Skeletal muscle satellite cell (primary cell): ENCODE measurements at regions not wholly inside any gene's neighbourhood (a gene's known extent, or its start where the extent isn't known, plus 50 kb on each side); places are given as distances from the start of the nearest gene placed in this dataset.
A peak's percentile ranks its signal among the peaks of the same experiment; 100 is the strongest.

ENCODE experiments used
- H3K27me3 ChIP-seq: 2 replicates; pipeline ENCODE4 v1.7.0; 2013; ENCODE audit warnings: low read length; ENCODE audit not compliant: control insufficient read depth, insufficient read depth
- H3K36me3 ChIP-seq: 2 replicates; pipeline ENCODE4 v1.7.0; 2013; ENCODE audit warnings: mild to moderate bottlenecking, control low read depth, low read length; ENCODE audit not compliant: insufficient read depth
- H3K4me1 ChIP-seq: 2 replicates; pipeline ENCODE4 v1.7.0; 2013; ENCODE audit warnings: low read length; ENCODE audit not compliant: control insufficient read depth, insufficient read depth
- H3K4me2 ChIP-seq: 2 replicates; pipeline ENCODE4 v1.7.0; 2013; ENCODE audit warnings: mild to moderate bottlenecking, low read length
- H3K4me3 ChIP-seq: 2 replicates; pipeline ENCODE4 v1.7.0; 2013; ENCODE audit warnings: low read length
- H3K9ac ChIP-seq: 2 replicates; pipeline ENCODE4 v1.7.0; 2013; ENCODE audit warnings: mild to moderate bottlenecking, low read depth, low read length, moderate library complexity
- H3K9me3 ChIP-seq: replicated peaks from 2 replicates; pipeline ENCODE4 v1.7.0; 2013; ENCODE audit warnings: mild to moderate bottlenecking, control low read depth, low read length

DNA sequence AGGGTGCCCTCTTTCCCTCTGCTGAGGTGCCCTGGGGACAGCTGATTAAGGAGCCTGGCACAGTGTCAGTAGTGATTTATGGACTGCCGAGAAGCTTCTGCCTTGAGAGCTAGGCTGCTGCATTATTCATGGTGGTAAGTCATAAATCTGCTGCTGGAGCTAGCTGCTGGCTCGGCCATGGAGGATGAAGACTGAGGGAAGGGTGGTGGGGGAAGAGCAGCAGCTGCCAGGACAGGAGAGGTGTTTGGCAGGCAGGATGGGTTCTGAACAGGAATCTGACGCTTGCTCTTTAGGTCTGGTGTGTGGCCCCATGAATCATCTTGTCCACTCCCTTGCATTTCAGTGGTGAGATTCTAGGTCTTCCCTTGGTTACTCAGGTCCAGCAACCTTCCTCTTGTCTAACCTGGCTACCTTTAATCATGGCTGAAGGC, 296.3 kb downstream of the DYSF start:
- H3K36me3 ChIP-seq: no peaks in the 10 kb centered on the region
- H3K9ac ChIP-seq: no peak overlapping the region
- no peak overlapping the region for H3K4me2 ChIP-seq
- H3K9me3 ChIP-seq: no peaks in the 10 kb centered on the region
- no peak overlapping the region for H3K4me3 ChIP-seq
- H3K4me1 ChIP-seq: peaks cover 38% of the 10 kb centered on the region
- no peaks in the 10 kb centered on the region for H3K27me3 ChIP-seq

DNA sequence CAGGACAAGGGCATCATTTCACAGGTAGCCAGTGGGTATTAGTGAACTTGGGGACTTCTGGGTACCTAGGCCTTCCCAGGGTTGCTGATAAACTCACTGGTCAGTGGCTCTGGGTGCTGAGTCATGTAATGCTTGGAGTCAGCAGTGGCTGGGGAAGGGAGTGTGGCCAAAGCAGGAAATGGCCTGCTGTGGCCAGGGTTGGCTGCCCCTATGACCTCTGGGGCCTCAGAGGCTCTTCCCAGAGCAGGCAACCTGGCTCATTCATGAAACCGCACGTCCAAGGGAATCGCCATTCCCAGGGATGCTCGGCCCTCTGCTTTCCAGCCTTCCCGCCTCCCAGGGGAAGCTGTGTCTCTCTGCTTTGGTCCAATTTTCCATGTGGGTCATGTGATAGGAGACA, 294.9 kb downstream of the DYSF start:
- H3K4me1 ChIP-seq: peaks cover 50% of the 10 kb centered on the region
- H3K4me3 ChIP-seq: no peak overlapping the region
- no peak overlapping the region for H3K4me2 ChIP-seq
- H3K9ac ChIP-seq: no peak overlapping the region
- no peaks in the 10 kb centered on the region for H3K36me3 ChIP-seq
- H3K9me3 ChIP-seq: no peaks in the 10 kb centered on the region
- H3K27me3 ChIP-seq: no peaks in the 10 kb centered on the region

DNA sequence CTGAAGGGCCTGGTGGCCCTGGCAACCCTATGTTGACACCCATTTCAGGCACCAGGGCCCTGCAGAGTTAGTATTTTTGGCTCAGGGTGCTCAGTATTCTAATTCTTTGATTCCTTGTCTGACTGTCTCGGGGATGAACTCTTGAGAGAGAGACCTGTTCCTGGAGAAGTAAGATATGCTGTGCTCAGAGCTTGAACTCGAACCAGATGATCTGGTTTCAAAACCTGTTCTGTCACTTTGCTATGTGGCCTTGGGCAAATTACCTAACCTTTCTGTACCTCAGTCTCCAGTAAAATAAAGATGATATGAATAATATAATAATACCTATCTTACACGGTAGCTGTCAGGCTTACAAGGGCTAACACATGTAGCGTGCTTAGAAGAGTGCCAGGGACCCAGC, 294.2 kb downstream of the DYSF start:
- Histone ChIP-seq H3K36me3 (no peaks in the 10 kb centered on the region), H3K4me3 (no peak overlapping the region), H3K27me3 (no peaks in the 10 kb centered on the region), H3K4me2 (no peak overlapping the region), H3K9me3 (no peaks in the 10 kb centered on the region), H3K4me1 (peaks cover 56% of the 10 kb centered on the region), H3K9ac (peak overlapping the region; percentile 41)

DNA sequence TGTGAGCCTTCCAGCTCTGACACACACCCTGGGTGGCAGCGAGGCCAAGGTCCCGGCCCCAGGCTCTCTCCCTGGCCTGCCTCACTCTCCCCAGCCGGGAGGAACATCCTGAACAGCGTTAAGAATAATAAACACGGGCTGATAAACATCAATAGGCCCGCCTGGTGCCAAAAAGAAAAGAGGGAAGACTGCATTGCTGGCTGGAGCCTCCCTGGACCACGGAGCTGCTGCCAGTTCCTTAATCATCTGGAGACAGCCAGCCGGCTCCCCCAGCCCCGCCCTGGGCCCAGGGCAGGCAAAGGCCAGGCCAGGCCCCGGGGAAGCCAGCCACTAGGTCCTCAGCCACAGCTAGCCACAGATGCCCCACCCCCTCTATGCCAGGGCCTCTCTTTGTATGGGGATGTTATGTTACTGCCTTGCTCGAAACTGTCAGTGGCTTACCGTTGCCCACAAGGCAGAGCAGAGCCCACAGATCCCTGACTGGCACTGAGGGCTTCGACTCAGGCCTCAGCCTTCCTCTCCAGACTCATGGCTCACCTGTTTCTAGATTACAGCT, 293.7 kb downstream of the DYSF start:
- Histone ChIP-seq H3K9me3 (no peaks in the 10 kb centered on the region), H3K9ac (peak overlapping the region; percentile 41), H3K4me3 (no peak overlapping the region), H3K4me2 (peak overlapping the region; percentile 5), H3K27me3 (no peaks in the 10 kb centered on the region), H3K36me3 (no peaks in the 10 kb centered on the region), H3K4me1 (peaks cover 60% of the 10 kb centered on the region)

DNA sequence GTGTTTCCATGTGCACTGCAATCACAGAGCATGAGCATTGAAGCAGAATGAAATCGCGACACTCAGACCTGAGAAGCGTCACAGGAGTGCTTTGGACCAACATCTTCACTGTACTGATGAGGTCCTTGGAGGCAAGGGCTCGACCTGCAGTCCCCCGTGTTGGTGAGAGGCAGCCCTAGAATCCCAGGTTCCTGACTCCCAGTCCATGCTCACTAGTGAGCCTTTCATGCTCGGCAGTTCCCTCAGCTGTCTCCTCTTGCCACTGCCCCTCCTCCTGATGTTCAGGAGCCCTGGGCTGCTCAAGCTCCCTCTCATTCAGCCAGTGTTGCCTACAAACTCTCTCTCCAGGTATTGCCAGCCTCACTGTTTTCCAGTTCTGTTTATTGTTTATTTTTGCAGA, 291.4 kb downstream of the DYSF start:
- H3K9me3 ChIP-seq: no peaks in the 10 kb centered on the region
- no peaks in the 10 kb centered on the region for H3K27me3 ChIP-seq
- H3K9ac ChIP-seq: no peak overlapping the region
- H3K36me3 ChIP-seq: no peaks in the 10 kb centered on the region
- no peak overlapping the region for H3K4me3 ChIP-seq
- H3K4me2 ChIP-seq: no peak overlapping the region
- peaks cover 56% of the 10 kb centered on the region for H3K4me1 ChIP-seq

DNA sequence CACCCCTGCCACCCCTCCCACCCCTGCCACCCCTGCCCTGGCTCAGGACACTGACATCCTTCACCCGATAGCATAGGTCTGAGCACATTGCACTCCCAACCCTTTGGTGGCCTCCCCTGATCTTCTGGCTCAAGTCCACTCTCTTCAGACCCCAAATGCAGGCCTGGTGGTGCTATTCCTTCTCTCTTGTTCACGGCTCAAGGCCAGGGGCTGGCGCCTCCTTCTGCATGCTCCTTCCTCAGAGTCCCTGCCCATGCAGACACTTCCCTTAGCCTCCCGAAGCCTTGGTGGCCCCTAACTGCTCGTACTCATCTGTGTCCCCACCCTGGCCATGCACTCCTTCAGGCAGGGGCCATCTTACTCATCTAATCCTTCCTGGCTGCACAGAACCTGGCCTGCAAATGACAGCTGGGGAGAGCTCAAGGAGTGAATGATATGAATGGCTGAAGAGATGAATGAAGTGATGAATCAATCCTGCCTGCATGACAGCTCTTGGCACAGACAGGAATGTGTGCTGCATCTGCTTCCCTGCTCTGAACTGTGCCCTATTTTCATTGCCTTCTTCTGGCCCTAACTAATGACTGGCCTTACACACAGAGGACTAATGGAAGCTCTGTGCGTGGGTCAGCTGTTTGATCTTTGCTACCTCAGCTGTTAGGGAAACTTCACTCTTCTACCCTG, 290.8 kb downstream of the DYSF start:
- Histone ChIP-seq H3K4me3 (no peak overlapping the region), H3K9ac (no peak overlapping the region), H3K4me1 (peaks cover 49% of the 10 kb centered on the region), H3K27me3 (no peaks in the 10 kb centered on the region), H3K4me2 (no peak overlapping the region), H3K36me3 (no peaks in the 10 kb centered on the region), H3K9me3 (no peaks in the 10 kb centered on the region)

DNA sequence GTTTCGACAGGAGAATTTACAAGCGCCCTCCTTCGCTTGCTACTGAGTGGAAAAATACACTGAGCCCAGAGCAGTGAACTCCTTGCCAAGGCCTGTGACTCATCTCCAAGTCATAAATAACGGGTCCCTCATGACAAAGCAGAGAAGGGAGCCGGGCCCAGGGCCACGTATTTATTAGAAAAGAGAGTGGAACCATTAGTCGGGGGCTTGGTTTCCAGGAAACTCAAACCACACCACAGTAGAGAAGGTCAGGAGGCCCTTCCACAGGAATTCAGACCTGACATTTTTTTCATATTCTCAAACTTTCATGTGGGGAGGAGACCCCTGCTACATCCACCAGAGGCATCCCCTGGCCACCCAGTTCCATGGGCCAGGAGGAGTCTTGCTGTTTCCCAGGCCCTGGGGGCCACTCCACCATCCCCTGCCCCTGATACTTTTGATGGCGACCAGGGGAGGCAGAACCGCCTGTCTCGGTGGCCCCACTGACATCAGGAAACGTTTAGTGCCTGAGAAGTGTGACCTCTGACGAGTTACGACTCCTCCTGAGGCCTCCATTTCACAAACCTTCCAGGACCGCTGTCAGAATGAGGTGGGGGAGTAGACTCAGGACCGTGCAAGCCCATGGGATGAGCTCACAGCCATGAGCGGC, 289.7 kb downstream of the DYSF start:
- Histone ChIP-seq H3K9me3 (no peaks in the 10 kb centered on the region), H3K4me3 (no peak overlapping the region), H3K4me1 (peaks cover 43% of the 10 kb centered on the region), H3K36me3 (no peaks in the 10 kb centered on the region), H3K27me3 (no peaks in the 10 kb centered on the region), H3K4me2 (peak overlapping the region; percentile 30), H3K9ac (no peak overlapping the region)

DNA sequence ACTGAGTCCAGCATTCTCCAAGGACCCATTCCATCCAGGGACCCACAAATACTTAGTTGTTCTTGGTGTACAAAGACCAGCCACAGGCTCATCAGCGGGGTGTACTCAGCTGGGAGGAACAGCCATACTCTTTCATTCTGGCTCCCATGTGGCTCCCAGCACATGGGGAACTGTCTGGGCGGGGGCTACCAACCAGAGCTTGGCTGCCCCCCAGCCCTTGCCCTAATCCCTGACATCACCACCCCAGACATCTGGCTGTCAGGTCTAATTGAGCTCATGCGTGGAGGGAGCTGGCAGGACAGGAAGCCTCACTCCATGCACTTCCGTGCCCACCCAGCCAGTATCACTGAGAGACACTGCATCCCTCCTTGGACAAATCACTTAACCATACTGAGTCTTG, 283.6 kb downstream of the DYSF start:
- peaks cover 18% of the 10 kb centered on the region for H3K27me3 ChIP-seq
- H3K4me3 ChIP-seq: no peak overlapping the region
- H3K9ac ChIP-seq: no peak overlapping the region
- H3K4me1 ChIP-seq: no peaks in the 10 kb centered on the region
- H3K9me3 ChIP-seq: no peaks in the 10 kb centered on the region
- H3K36me3 ChIP-seq: no peaks in the 10 kb centered on the region
- H3K4me2 ChIP-seq: no peak overlapping the region

DNA sequence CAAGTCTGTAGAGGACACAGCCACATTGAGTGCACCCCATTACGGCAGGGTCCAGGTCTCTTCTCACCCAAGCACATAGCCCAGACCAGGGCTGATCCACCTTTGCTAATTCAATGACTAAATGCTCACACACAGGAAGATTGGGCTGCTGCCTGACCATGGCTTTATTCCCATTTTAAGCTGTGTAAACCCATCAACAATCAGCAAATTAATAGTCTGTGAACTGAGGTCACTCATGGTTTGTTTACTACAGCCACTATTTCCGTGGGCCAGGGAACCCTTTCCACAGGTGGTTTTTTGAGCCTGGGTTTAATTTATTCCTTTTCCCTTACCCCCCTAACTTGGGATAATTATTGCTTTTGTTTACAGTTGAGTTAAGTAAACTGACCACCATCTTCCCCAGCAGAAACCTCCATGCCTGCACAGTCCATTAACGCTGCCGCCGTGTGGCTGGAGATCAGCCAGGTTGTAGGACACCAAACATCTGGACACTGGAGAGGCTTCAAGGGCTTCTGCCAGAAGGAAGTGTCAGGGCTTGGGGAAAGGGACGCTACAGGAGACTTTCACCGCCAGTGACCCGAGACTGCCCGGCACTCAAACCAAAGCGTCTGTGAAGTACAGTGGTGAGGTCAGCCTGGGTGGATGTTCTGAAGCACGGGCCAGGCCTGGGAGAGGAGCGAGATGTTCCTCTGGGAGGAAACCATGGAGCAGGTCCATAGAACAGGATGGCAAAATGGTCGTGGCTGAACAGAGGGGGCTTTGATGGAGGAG, 282.9 kb downstream of the DYSF start:
- H3K4me3 ChIP-seq: no peak overlapping the region
- no peaks in the 10 kb centered on the region for H3K4me1 ChIP-seq
- no peaks in the 10 kb centered on the region for H3K36me3 ChIP-seq

More for the DNA sequence above, 282.9 kb downstream of the DYSF start:
- no peak overlapping the region for H3K4me2 ChIP-seq
- peaks cover 23% of the 10 kb centered on the region for H3K27me3 ChIP-seq
- H3K9me3 ChIP-seq: no peaks in the 10 kb centered on the region
- no peak overlapping the region for H3K9ac ChIP-seq
